C4-2B (cell line): ENCODE measurements at regions not wholly inside any gene's neighbourhood (a gene's known extent, or its start where the extent isn't known, plus 50 kb on each side); places are given as distances from the start of the nearest gene placed in this dataset.

ENCODE experiments used
- ZFX ChIP-seq: fragments of 450-650 bp; IDR thresholded peaks from 2 replicates; pipeline ENCODE4 v1.6.1; 2017
- TF ChIP-seq, protein P1 (sequence below): fragments of 450-650 bp; conservative IDR thresholded peaks from 2 replicates; pipeline ENCODE4 v1.5.1; 2017; ENCODE audit warnings: mild to moderate bottlenecking

DNA sequence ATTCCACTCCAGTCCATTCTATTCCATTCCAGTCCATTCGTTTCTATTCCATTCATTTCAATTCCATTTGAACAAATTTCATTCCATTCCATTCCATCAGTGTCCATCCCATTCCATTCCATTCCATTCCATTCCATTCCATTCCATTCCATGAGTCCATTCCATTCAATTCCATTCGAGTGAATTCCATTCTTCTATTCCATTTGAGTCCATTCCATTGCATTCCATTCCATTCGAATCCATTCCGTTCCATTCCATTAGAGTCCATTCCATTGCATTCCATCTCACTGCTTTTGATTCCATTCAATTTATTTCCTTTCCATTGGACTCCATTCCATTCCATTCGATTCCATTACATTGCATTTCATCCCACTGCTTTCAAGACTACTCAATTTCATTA, 1132.1 kb downstream of the RPIA start:
- TF ChIP-seq, protein P1, sequence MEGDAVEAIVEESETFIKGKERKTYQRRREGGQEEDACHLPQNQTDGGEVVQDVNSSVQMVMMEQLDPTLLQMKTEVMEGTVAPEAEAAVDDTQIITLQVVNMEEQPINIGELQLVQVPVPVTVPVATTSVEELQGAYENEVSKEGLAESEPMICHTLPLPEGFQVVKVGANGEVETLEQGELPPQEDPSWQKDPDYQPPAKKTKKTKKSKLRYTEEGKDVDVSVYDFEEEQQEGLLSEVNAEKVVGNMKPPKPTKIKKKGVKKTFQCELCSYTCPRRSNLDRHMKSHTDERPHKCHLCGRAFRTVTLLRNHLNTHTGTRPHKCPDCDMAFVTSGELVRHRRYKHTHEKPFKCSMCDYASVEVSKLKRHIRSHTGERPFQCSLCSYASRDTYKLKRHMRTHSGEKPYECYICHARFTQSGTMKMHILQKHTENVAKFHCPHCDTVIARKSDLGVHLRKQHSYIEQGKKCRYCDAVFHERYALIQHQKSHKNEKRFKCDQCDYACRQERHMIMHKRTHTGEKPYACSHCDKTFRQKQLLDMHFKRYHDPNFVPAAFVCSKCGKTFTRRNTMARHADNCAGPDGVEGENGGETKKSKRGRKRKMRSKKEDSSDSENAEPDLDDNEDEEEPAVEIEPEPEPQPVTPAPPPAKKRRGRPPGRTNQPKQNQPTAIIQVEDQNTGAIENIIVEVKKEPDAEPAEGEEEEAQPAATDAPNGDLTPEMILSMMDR: no peak
- TF ChIP-seq ZFX: no peak
